ENCODE measurements at regions not wholly inside any gene's neighbourhood (a gene's known extent, or its start where the extent isn't known, plus 50 kb on each side); places are given as distances from the start of the nearest gene placed in this dataset.
A peak's percentile ranks its signal among the peaks of the same experiment; 100 is the strongest.

- no peaks in the 10 kb centered on the region for H3K4me1 ChIP-seq (ENCODE audit: insufficient read depth, low read length)
- no peaks in the 10 kb centered on the region for H3K4me1 Mint-ChIP-seq (ENCODE audit: low read depth, unreplicated experiment)
- H3K4me3 ChIP-seq (ENCODE audit: insufficient read depth, low read depth, low read length), result no peak overlapping the region
- no peak overlapping the region for H3K9ac ChIP-seq (ENCODE audit: low read length)
- no peaks in the 10 kb centered on the region for H4K20me1 ChIP-seq (ENCODE audit: insufficient read depth, low read length)
- no peaks in the 10 kb centered on the region for H3K9me3 ChIP-seq (ENCODE audit: insufficient read depth, low read depth, low read length)
- H3K36me3 ChIP-seq (ENCODE audit: insufficient read depth, low read length), result no peaks in the 10 kb centered on the region
- no peaks in the 10 kb centered on the region for H3K79me2 ChIP-seq (ENCODE audit: insufficient read depth, low read length)
- no peak for DNase-seq (ENCODE audit: low read depth)
- H3K4me3 Mint-ChIP-seq (ENCODE audit: unreplicated experiment), result no peak overlapping the region
- no peak overlapping the region for H3K4me2 ChIP-seq (ENCODE audit: low read length)
- H3K27me3 Mint-ChIP-seq (ENCODE audit: low read depth, unreplicated experiment), result no peaks in the 10 kb centered on the region
- no peak overlapping the region for H3K27ac ChIP-seq (ENCODE audit: low read depth, low read length)
- no peaks in the 10 kb centered on the region for H3K27me3 ChIP-seq (ENCODE audit: insufficient read depth, low read length)
- no peaks in the 10 kb centered on the region for H3K36me3 Mint-ChIP-seq (ENCODE audit: low read depth, unreplicated experiment)
- FAIRE-seq, result no peak
- no peak overlapping the region for H3K27ac Mint-ChIP-seq (ENCODE audit: unreplicated experiment)
- no peak overlapping the region for H2AFZ ChIP-seq (ENCODE audit: low read depth, low read length)
- H3K9me3 Mint-ChIP-seq (ENCODE audit: unreplicated experiment), result no peaks in the 10 kb centered on the region
- TF ChIP-seq EZH2 (IDR thresholded peaks at IDR 0.05; ENCODE audit: insufficient read depth, low read length) (no peak), CTCF (IDR thresholded peaks at IDR 0.05; ENCODE audit: insufficient read depth, low read depth, low read length) (no peak)
Observed at GRCh38 chr13:67946131-67946530, 716.0 kb upstream of the PCDH9 start.

GRCh38 chr13:67943116-67943515, 713.0 kb upstream of the PCDH9 start:
- Mint-ChIP-seq H3K4me1 (ENCODE audit: low read depth, unreplicated experiment) (no peaks in the 10 kb centered on the region), H3K27ac (ENCODE audit: unreplicated experiment) (no peak overlapping the region), H3K9me3 (ENCODE audit: unreplicated experiment) (no peaks in the 10 kb centered on the region), H3K36me3 (ENCODE audit: low read depth, unreplicated experiment) (no peaks in the 10 kb centered on the region), H3K27me3 (ENCODE audit: low read depth, unreplicated experiment) (no peaks in the 10 kb centered on the region), H3K4me3 (ENCODE audit: unreplicated experiment) (no peak overlapping the region)
- Histone ChIP-seq H3K27me3 (ENCODE audit: insufficient read depth, low read length) (no peaks in the 10 kb centered on the region), H3K27ac (ENCODE audit: low read depth, low read length) (no peak overlapping the region), H3K4me2 (ENCODE audit: low read length) (no peak overlapping the region), H3K36me3 (ENCODE audit: insufficient read depth, low read length) (no peaks in the 10 kb centered on the region), H3K4me3 (ENCODE audit: insufficient read depth, low read depth, low read length) (no peak overlapping the region), H3K9ac (ENCODE audit: low read length) (no peak overlapping the region), H3K9me3 (ENCODE audit: insufficient read depth, low read depth, low read length) (no peaks in the 10 kb centered on the region), H4K20me1 (ENCODE audit: insufficient read depth, low read length) (no peaks in the 10 kb centered on the region), H3K79me2 (ENCODE audit: insufficient read depth, low read length) (no peaks in the 10 kb centered on the region), H3K4me1 (ENCODE audit: insufficient read depth, low read length) (no peaks in the 10 kb centered on the region), H2AFZ (ENCODE audit: low read depth, low read length) (no peak overlapping the region)
- FAIRE-seq, result no peak
- TF ChIP-seq EZH2 (IDR thresholded peaks at IDR 0.05; ENCODE audit: insufficient read depth, low read length), result no peak
- TF ChIP-seq CTCF (IDR thresholded peaks at IDR 0.05; ENCODE audit: insufficient read depth, low read depth, low read length), result no peak
- DNase-seq (ENCODE audit: low read depth), result peak; percentile 52

GRCh38 chr13:67935626-67936025, 705.5 kb upstream of the PCDH9 start:
- Histone ChIP-seq H3K4me3 (ENCODE audit: insufficient read depth, low read depth, low read length) (no peak overlapping the region), H2AFZ (ENCODE audit: low read depth, low read length) (no peak overlapping the region), H3K9me3 (ENCODE audit: insufficient read depth, low read depth, low read length) (no peaks in the 10 kb centered on the region), H3K27ac (ENCODE audit: low read depth, low read length) (no peak overlapping the region), H3K9ac (ENCODE audit: low read length) (no peak overlapping the region), H3K27me3 (ENCODE audit: insufficient read depth, low read length) (no peaks in the 10 kb centered on the region), H3K79me2 (ENCODE audit: insufficient read depth, low read length) (no peaks in the 10 kb centered on the region), H3K4me2 (ENCODE audit: low read length) (no peak overlapping the region), H4K20me1 (ENCODE audit: insufficient read depth, low read length) (no peaks in the 10 kb centered on the region), H3K36me3 (ENCODE audit: insufficient read depth, low read length) (no peaks in the 10 kb centered on the region), H3K4me1 (ENCODE audit: insufficient read depth, low read length) (no peaks in the 10 kb centered on the region)
- FAIRE-seq, result no peak
- peaks cover 8% of the 10 kb centered on the region for H3K4me1 Mint-ChIP-seq (ENCODE audit: low read depth, unreplicated experiment)
- no peaks in the 10 kb centered on the region for H3K36me3 Mint-ChIP-seq (ENCODE audit: low read depth, unreplicated experiment)
- no peak overlapping the region for H3K27ac Mint-ChIP-seq (ENCODE audit: unreplicated experiment)
- H3K4me3 Mint-ChIP-seq (ENCODE audit: unreplicated experiment), result no peak overlapping the region
- TF ChIP-seq CTCF (IDR thresholded peaks at IDR 0.05; ENCODE audit: insufficient read depth, low read depth, low read length) (no peak), EZH2 (IDR thresholded peaks at IDR 0.05; ENCODE audit: insufficient read depth, low read length) (no peak)
- H3K27me3 Mint-ChIP-seq (ENCODE audit: low read depth, unreplicated experiment), result no peaks in the 10 kb centered on the region
- DNase-seq (ENCODE audit: low read depth), result no peak
- no peaks in the 10 kb centered on the region for H3K9me3 Mint-ChIP-seq (ENCODE audit: unreplicated experiment)
